ENCODE measurements at regions not wholly inside any gene's neighbourhood (a gene's known extent, or its start where the extent isn't known, plus 50 kb on each side); places are given as distances from the start of the nearest gene placed in this dataset.

GRCh38 chr2:125885340-125885739, 770.6 kb upstream of the GYPC start:
- TF ChIP-seq MAFK (IDR thresholded peaks at IDR 0.05; ENCODE audit: low read depth, low read length) (no peak), POLR2A (IDR thresholded peaks at IDR 0.05; ENCODE audit: low read depth, low read length) (no peak), CHD1 (IDR thresholded peaks at IDR 0.05; ENCODE audit: low read depth, low read length) (no peak), MXI1 (IDR thresholded peaks at IDR 0.05; ENCODE audit: borderline replicate concordance, low read depth, low read length) (no peak), MAZ (IDR thresholded peaks at IDR 0.05; ENCODE audit: borderline replicate concordance, low read depth, low read length) (no peak), RAD21 (IDR thresholded peaks at IDR 0.05; ENCODE audit: low read length) (no peak), FOS (IDR thresholded peaks at IDR 0.05; ENCODE audit: low read depth, low read length) (no peak), RFX5 (IDR thresholded peaks at IDR 0.05; ENCODE audit: low read depth, low read length) (no peak), CEBPB (IDR thresholded peaks at IDR 0.05; ENCODE audit: low read depth, low read length) (no peak), NFE2L2 (IDR thresholded peaks at IDR 0.05; ENCODE audit: low read depth, low read length) (no peak), USF2 (IDR thresholded peaks at IDR 0.05; ENCODE audit: low read depth, low read length) (no peak)
- TF ChIP-seq, protein P1, sequence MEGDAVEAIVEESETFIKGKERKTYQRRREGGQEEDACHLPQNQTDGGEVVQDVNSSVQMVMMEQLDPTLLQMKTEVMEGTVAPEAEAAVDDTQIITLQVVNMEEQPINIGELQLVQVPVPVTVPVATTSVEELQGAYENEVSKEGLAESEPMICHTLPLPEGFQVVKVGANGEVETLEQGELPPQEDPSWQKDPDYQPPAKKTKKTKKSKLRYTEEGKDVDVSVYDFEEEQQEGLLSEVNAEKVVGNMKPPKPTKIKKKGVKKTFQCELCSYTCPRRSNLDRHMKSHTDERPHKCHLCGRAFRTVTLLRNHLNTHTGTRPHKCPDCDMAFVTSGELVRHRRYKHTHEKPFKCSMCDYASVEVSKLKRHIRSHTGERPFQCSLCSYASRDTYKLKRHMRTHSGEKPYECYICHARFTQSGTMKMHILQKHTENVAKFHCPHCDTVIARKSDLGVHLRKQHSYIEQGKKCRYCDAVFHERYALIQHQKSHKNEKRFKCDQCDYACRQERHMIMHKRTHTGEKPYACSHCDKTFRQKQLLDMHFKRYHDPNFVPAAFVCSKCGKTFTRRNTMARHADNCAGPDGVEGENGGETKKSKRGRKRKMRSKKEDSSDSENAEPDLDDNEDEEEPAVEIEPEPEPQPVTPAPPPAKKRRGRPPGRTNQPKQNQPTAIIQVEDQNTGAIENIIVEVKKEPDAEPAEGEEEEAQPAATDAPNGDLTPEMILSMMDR (conservative IDR thresholded peaks at IDR 0.05; ENCODE audit: low read depth, low read length), result no peak
- TF ChIP-seq, protein P2, sequence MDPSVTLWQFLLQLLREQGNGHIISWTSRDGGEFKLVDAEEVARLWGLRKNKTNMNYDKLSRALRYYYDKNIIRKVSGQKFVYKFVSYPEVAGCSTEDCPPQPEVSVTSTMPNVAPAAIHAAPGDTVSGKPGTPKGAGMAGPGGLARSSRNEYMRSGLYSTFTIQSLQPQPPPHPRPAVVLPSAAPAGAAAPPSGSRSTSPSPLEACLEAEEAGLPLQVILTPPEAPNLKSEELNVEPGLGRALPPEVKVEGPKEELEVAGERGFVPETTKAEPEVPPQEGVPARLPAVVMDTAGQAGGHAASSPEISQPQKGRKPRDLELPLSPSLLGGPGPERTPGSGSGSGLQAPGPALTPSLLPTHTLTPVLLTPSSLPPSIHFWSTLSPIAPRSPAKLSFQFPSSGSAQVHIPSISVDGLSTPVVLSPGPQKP (IDR thresholded peaks at IDR 0.05; ENCODE audit: borderline replicate concordance, low read depth, low read length), result no peak

Data from IMR-90 (cell line).